Esophagus squamous epithelium (tissue), 5 donors: ENCODE measurements at regions not wholly inside any gene's neighbourhood (a gene's known extent, or its start where the extent isn't known, plus 50 kb on each side); places are given as distances from the start of the nearest gene placed in this dataset.
A peak's percentile ranks its signal among the peaks of the same experiment; 100 is the strongest.

ENCODE experiments used
- DNase-seq: peaks from one replicate; lab custom pipeline; 2025; lab: John Stamatoyannopoulos, UW
- H3K27ac ChIP-seq, 4 donors: fragments of 200-600 bp; sonication (generic); one replicate each; pipeline ENCODE4 v1.5.1; 2016 to 2019; ENCODE audit warnings: mild to moderate bottlenecking in 1 of 4
- H3K27me3 ChIP-seq, 4 donors: fragments of 200-600 bp; sonication (generic); 1 replicate in 3 of 4; 2 replicates in 1 of 4; pipeline versions ENCODE4 v1.5.1 to v1.6.0; 2017 to 2021; ENCODE audit warnings: antibody characterized with exemption in 1 of 4
- H3K36me3 ChIP-seq, 3 donors: fragments of 200-600 bp; sonication (generic); one replicate each; pipeline ENCODE4 v1.5.1; 2016 to 2019
- H3K4me1 ChIP-seq, 3 donors: fragments of 200-600 bp; sonication (generic); one replicate each; pipeline ENCODE4 v1.5.1; 2017 to 2019
- H3K4me3 ChIP-seq, 4 donors: fragments of 200-600 bp; sonication (generic); 1 replicate in 3 of 4; 2 replicates in 1 of 4; pipeline ENCODE4 v1.5.1; 2016 to 2019; ENCODE audit warnings: mild to moderate bottlenecking in 2 of 4, moderate library complexity in 1 of 4
- H3K9me3 ChIP-seq, 3 donors: fragments of 200-600 bp; sonication (generic); one replicate each; pipeline ENCODE4 v1.5.1; 2016 to 2019
- POLR2A ChIP-seq, 4 donors: fragments of 450-650 bp; IDR thresholded peaks; one replicate each; pipeline ENCODE4 v1.6.1; 2017; ENCODE audit warnings: antibody characterized with exemption in 4 of 4, mild to moderate bottlenecking in 4 of 4, moderate library complexity in 3 of 4
- WGBS, 2 donors: methylation state at CpG; one replicate each; pipeline ENCODE4 v1.1.5; 2018; 5-methylcytosine and 5-hydroxymethylcytosine counted together
- intact Hi-C: fragments of 100-400 bp; cut with DNase I; formaldehyde crosslinking; loops from one replicate; pipeline ENCODE4 v1.15.0; 2022
- TF ChIP-seq, protein P1 (sequence below), 6 experiments: fragments of 450-650 bp in 4 of 6; fragments of 200-600 bp in 2 of 6; sonication (generic) in 2 of 6; IDR thresholded peaks; one replicate each; pipeline ENCODE4 v1.5.1; 2016 to 2019; ENCODE audit warnings: antibody characterized with exemption in 6 of 6, mild to moderate bottlenecking in 4 of 6, moderate library complexity in 4 of 6
- donor health status: DM: yes; HTN: yes; CAD: no.

DNA sequence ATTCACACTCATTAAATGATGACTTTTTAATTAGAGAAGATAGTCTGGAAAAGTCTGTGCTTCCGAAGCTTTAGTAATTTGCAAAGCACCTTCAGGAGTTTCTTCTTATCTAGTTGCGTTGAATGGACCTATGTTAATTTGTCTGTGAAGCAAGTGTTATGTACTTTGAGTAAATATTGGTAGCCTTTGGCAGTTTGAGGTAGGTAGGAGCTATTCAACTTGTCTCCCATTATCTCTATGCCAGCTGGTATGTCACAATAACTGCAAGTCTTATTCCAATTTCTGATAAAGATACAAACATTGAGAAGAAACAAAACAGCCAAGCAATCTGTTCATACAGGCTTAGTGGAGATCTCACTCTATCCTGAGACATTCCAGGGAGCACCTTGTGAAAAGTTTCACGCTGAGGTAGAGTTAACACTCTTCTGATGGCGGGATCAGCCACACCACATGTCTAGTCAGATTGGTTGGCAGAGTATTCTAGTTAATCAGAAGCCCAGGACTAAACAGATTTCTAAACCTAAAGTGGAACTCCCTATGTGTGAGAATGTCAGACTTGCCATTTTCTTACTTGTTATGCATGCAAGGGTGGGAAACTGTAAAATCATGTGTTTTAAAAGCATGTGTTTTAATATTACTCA, 219.8 kb upstream of the MANEA start:
- no peak for DNase-seq
- H3K9me3 ChIP-seq, result no peaks in the 10 kb centered on the region
- H3K4me1 ChIP-seq, result no peaks in the 10 kb centered on the region
- no peak for TF ChIP-seq POLR2A (IDR thresholded peaks at IDR 0.05)
- TF ChIP-seq, protein P1, sequence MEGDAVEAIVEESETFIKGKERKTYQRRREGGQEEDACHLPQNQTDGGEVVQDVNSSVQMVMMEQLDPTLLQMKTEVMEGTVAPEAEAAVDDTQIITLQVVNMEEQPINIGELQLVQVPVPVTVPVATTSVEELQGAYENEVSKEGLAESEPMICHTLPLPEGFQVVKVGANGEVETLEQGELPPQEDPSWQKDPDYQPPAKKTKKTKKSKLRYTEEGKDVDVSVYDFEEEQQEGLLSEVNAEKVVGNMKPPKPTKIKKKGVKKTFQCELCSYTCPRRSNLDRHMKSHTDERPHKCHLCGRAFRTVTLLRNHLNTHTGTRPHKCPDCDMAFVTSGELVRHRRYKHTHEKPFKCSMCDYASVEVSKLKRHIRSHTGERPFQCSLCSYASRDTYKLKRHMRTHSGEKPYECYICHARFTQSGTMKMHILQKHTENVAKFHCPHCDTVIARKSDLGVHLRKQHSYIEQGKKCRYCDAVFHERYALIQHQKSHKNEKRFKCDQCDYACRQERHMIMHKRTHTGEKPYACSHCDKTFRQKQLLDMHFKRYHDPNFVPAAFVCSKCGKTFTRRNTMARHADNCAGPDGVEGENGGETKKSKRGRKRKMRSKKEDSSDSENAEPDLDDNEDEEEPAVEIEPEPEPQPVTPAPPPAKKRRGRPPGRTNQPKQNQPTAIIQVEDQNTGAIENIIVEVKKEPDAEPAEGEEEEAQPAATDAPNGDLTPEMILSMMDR (IDR thresholded peaks at IDR 0.05), result no peak
- WGBS, 2 donors, result 58% methylated on average over 4 of the region's 4 CpGs
- no peaks in the 10 kb centered on the region for H3K36me3 ChIP-seq
- no peaks in the 10 kb centered on the region for H3K27me3 ChIP-seq
- intact Hi-C loops, result no loop called here
- H3K4me3 ChIP-seq, result no peak overlapping the region
- no peak overlapping the region for H3K27ac ChIP-seq

DNA sequence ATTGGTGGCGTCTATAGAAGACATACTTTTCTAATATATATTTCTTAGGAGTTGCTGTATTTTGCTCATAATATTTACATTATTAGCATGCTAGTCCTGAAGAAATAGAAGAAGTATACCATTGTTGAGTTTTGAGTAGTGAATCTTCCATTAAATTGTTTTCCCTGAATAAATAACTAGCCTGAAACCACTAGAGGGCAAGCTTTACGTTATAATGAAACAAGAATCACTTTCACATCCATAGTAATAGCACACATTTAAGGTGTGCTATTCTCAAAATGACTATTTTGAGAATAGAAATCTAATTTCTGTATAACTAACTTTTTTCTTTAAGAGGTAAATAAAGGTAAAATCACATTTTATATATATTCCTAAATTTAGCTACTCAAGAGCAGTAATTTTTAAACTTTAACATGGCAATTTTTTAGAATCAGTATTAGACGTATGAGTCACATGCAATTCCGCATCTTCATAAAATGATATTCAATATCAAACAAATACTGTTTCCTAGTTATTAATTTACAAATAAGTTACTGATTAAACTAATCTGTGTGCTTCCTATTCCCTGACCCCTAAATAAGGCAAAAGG, 213.2 kb upstream of the MANEA start:
- intact Hi-C loops, result no loop called here
- WGBS, 2 donors, result 56 to 62% methylated on average over 4 of the region's 4 CpGs
- TF ChIP-seq POLR2A (IDR thresholded peaks at IDR 0.05), result no peak
- TF ChIP-seq, protein P1 (IDR thresholded peaks at IDR 0.05), result peak in 4 of 6 experiments; percentile 11 to 41 (median 16)

DNA sequence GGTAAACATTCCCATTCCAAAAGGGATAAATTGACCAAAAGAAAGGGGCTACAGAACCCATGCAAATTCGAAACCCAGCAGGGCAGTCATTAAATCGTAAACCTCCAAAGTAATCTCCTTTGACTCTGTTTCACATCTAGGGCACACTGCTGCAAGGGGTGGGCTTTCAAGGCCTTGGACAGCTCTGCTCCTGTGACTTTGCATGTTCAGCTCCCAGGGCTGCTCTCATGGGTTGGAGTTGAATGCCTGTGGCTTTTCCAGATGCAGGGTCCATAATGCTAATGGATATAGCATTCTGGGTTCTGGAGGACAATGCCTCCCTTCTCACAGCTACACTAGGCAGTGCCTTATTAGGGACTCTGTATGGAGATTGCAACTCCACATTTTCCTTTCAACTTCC, 211.9 kb upstream of the MANEA start:
- Histone ChIP-seq H3K27me3 (no peaks in the 10 kb centered on the region), H3K4me3 (no peak overlapping the region), H3K9me3 (no peaks in the 10 kb centered on the region), H3K27ac (no peak overlapping the region), H3K4me1 (no peaks in the 10 kb centered on the region), H3K36me3 (no peaks in the 10 kb centered on the region)
- intact Hi-C loops, result no loop called here
- WGBS, 2 donors, result 15 to 32% methylated on average over 2 of the region's 2 CpGs
- TF ChIP-seq POLR2A (IDR thresholded peaks at IDR 0.05), result no peak
- TF ChIP-seq, protein P1 (IDR thresholded peaks at IDR 0.05), result no peak
- DNase-seq, result no peak

More for the DNA sequence above, 213.2 kb upstream of the MANEA start:
- H3K36me3 ChIP-seq, result no peaks in the 10 kb centered on the region
- no peak overlapping the region for H3K4me3 ChIP-seq
- no peak for DNase-seq
- no peaks in the 10 kb centered on the region for H3K4me1 ChIP-seq
- H3K27me3 ChIP-seq, result no peaks in the 10 kb centered on the region
- no peak overlapping the region for H3K27ac ChIP-seq
- H3K9me3 ChIP-seq, result no peaks in the 10 kb centered on the region

DNA sequence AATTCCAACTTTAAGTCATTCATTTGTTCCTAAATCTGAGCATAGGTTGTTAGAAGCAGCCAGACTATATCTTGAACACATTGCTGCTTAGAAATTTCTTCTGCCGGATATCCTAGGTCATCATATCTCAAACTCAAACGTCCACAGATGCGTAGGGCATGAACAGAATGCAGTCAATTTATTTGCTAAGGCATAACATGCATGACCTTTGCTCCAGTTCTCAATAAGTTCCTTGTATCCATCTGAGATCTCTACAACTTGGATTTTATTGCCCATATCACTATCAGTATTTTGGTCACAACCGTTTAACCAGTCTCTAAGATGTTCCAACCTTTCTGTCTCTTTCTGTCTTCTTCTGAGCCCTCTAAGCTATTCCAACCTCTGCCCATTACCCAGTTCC, 210.9 kb upstream of the MANEA start:
- intact Hi-C loops, result no loop called here
- no peaks in the 10 kb centered on the region for H3K9me3 ChIP-seq
- DNase-seq, result no peak
- no peak overlapping the region for H3K4me3 ChIP-seq
- TF ChIP-seq POLR2A (IDR thresholded peaks at IDR 0.05), result no peak
- TF ChIP-seq, protein P1 (IDR thresholded peaks at IDR 0.05), result no peak
- H3K27me3 ChIP-seq, result no peaks in the 10 kb centered on the region
- no peaks in the 10 kb centered on the region for H3K36me3 ChIP-seq
- no peaks in the 10 kb centered on the region for H3K4me1 ChIP-seq
- WGBS, 2 donors, result 58 to 60% methylated on average over 4 of the region's 4 CpGs
- H3K27ac ChIP-seq, result no peak overlapping the region

DNA sequence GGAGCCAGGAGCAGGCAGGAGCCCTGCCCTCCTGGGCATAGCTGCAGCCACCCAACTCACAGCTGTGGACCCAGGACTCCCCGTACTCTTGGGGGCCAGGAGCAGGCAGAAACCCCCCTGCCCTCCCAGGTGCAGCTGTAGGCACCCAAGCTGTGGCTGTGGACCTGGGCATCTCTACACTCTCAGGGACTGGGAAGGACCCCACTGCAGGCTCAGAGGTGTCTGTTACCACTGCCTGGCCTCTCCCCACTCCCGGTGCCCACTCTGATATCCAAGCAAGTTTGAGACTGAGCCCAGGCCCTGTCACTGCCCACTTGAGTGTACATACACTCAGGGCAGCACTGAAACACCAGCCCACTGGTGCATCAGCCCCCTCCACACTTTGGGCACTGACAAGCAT, 193.5 kb upstream of the MANEA start:
- Histone ChIP-seq H3K9me3 (peaks cover 0 to 4% (median 0%) of the 10 kb centered on the region in 3 donors), H3K27ac (no peak overlapping the region), H3K27me3 (no peaks in the 10 kb centered on the region), H3K36me3 (no peaks in the 10 kb centered on the region), H3K4me1 (no peaks in the 10 kb centered on the region), H3K4me3 (no peak overlapping the region)
- intact Hi-C loops, result no loop called here
- TF ChIP-seq POLR2A (IDR thresholded peaks at IDR 0.05), result no peak
- TF ChIP-seq, protein P1 (IDR thresholded peaks at IDR 0.05), result no peak
- no peak for DNase-seq
- 100% methylated on average over 1 of the region's 2 CpGs; no CpG with 5 or more reads in 1 of the 2 donors for WGBS, 2 donors
